SKM-1 (cell line): ENCODE measurements at regions not wholly inside any gene's neighbourhood (a gene's known extent, or its start where the extent isn't known, plus 50 kb on each side); places are given as distances from the start of the nearest gene placed in this dataset.

Experiments
- DNase-seq: peaks from one replicate; lab custom pipeline; 2025; ENCODE audit not compliant: unreplicated experiment; lab: John Stamatoyannopoulos, UW

- DNase-seq = no peak
Measured at GRCh38 chr2:196383799-196384198, 212.4 kb upstream of the STK17B start.

GRCh38 chr2:196384729-196385128 is 213.4 kb upstream of the STK17B start:
- DNase-seq = no peak

GRCh38 chr2:196389670-196390069 is 218.3 kb upstream of the STK17B start:
- DNase-seq = no peak

GRCh38 chr2:196390243-196391148 is 219.1 kb upstream of the STK17B start:
- DNase-seq = no peak

- DNase-seq = no peak
Measured at GRCh38 chr2:196391149-196391479, 219.7 kb upstream of the STK17B start.

- no peak for DNase-seq
Measured at GRCh38 chr2:196399096-196399495, 227.7 kb upstream of the STK17B start.

GRCh38 chr2:196399722-196400691 is 228.6 kb upstream of the STK17B start:
- peak; percentile 57 for DNase-seq

- DNase-seq = no peak
Measured at GRCh38 chr2:196403471-196403870, 232.1 kb upstream of the STK17B start.

- DNase-seq = no peak
Measured at GRCh38 chr2:196404276-196404675, 232.9 kb upstream of the STK17B start.

- DNase-seq = no peak
Measured at GRCh38 chr2:196407675-196408264, 231.7 kb upstream of the CCDC150 start.

GRCh38 chr2:196409376-196409775 is 230.1 kb upstream of the CCDC150 start:
- DNase-seq = no peak

GRCh38 chr2:196410008-196410407 is 229.5 kb upstream of the CCDC150 start:
- DNase-seq = no peak

GRCh38 chr2:196413821-196414274 is 225.7 kb upstream of the CCDC150 start:
- no peak for DNase-seq

GRCh38 chr2:196415384-196415783 is 224.1 kb upstream of the CCDC150 start:
- no peak for DNase-seq

GRCh38 chr2:196420143-196420542 is 219.4 kb upstream of the CCDC150 start:
- no peak for DNase-seq

GRCh38 chr2:196421880-196422279 is 217.6 kb upstream of the CCDC150 start:
- no peak for DNase-seq

- DNase-seq = no peak
Measured at GRCh38 chr2:196422361-196422760, 217.2 kb upstream of the CCDC150 start.

- DNase-seq = no peak
Measured at GRCh38 chr2:196426122-196426521, 213.4 kb upstream of the CCDC150 start.

GRCh38 chr2:196427986-196428634 is 211.4 kb upstream of the CCDC150 start:
- no peak for DNase-seq

- DNase-seq = no peak
Measured at GRCh38 chr2:196431076-196431475, 208.4 kb upstream of the CCDC150 start.

- DNase-seq = no peak
Measured at GRCh38 chr2:196431957-196432356, 207.6 kb upstream of the CCDC150 start.
